Stimulated activated CD8-positive, alpha-beta memory T cell treated with anti-CD3 and anti-CD28 coated beads, Interleukin-4, amount 100 ng/mL, for 1 hour (primary cell): ENCODE measurements at regions not wholly inside any gene's neighbourhood (a gene's known extent, or its start where the extent isn't known, plus 50 kb on each side); places are given as distances from the start of the nearest gene placed in this dataset.
A peak's percentile ranks its signal among the peaks of the same experiment; 100 is the strongest.
"Not testable (repeated sequence)": the region's sequence is repeated elsewhere in the genome, so short reads cannot be mapped to it uniquely, and the experiment has no call there.

ENCODE experiments used
- DNase-seq, 2 donors: peaks; one replicate each; pipeline ENCODE4 v3.0.0-alpha.2; 2020; ENCODE audit warnings: low read depth in 2 of 2, low spot score in 1 of 2

DNA sequence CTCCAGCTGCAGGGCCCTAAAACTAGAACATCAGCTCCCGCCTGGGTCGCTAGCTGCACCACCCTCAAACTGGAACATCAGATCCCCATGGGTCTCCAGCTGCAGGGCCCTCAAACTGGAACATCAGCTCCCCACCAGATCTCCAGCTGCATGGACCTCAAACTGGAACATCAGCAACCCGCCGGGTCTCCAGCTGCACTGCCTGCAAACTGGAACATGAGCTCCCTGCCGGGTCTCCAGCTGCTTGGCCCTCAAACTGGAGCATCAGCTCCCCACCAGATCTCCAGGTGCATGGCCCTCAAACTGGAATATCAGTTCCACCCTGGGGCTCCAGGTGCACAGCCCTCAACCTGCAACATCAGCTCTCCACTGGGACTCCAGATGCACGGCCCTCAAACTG is 82.7 kb downstream of the TFRC start:
- DNase-seq, result not testable (repeated sequence)

DNA sequence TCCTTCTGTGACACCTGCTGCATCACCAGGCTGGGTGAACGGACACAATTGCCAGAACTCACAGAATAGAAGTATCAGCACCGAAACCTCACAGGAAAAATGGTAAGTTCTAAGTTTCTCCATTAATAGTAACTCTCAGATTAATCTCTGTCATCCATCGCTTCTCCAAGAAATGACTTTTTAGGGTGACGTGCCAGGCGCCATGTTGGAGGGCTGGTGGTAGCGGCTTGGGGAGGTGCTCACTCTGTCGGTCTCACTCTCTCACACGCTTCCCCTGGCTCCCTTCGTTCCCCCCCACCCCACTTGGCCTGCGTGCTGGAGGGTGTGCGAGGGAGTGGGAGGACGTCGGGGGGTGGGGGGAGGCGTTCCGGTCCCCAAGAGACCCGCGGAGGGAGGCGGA is 85.6 kb downstream of the TFRC start:
- DNase-seq, result not testable (repeated sequence)

DNA sequence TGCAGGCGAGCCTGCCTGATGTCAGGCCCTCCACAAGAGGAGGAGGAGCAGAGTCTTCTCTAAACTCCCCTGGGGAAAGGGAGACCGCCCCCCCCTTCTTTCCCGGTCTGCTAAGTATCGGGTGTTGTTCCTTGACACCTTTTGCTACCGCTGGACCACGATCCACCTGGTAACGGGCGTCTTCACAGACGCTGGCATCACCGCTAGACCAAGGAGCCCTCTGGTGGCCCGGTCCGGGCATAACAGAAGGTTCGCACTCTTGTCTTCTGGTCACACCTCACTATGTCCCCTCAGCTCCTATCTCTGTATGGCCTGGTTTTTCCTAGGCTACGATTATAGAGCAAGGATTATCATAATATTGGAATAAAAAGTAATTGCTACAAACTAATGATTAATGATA is 86.0 kb upstream of the TNK2 start:
- DNase-seq, result peak in 1 of 2 donors; percentile 41

DNA sequence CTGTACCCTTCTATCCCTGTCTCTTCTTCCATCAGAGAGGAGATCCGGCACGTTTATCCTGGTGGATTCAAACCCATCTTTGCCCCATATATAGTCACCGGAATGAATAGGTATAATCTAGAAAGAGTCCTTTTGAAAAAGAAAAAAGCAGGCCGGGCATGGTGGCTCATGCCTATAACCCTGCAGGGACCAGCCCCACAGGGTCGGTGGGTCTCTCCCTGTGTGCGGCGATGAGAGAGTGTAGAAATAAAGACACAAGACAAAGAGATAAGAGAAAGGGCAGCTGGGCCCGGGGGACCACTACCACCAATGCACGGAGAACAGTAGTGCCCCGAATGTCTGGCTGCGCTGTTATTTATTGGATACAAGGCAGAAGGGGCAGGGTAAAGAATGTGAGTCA is 85.3 kb upstream of the TNK2 start:
- not testable (repeated sequence) for DNase-seq

DNA sequence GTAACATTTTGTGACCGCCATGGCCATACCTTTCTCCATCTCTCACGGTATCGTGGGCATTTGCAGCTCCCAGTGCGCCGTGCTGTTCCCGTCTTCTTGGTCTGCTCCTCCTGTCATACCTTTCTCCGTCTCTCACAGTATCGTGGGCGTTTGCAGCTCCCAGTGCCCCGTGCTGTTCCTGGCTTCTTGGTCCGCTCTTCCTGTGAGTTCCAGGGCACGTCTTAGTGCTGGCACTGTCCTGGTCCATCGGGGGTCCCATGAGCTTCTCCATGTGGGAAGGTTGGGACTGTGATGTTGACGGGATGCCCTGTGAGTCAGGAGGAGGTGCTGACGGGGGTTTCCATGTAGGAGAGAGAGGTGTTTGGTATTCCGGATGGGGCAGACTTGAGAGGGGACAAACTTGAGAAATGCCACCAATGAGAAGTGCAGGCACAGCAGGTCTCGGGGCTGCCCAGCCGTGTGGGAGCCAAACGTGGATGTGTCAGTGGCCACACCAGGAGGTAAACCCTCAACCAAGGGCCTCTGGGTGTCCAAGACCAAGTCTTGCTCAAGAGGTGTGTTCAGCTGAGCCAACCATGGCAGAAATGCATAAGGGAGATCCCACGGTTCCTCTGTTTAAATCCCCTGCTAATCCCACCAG is 84.7 kb upstream of the TNK2 start:
- not testable (repeated sequence) for DNase-seq

DNA sequence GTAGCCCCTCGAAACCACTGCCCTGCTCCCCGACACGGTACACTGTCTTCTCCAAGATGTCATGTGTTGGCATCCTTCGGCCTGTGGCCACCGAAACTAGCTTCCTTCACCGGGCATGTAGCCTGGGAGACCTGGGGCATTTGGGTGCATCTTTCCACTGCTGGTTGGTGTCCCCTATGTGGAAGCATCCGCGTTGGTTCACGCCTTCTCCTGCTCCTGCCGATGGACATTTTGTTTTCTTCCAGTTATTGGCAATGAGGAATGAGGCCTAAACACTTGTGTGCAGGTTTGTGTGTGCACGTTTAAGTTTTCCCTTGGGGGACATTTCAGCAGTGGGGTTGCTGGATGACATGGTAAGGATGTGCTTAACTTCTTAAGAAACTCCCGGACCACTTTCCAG is 83.6 kb upstream of the TNK2 start:
- not testable (repeated sequence) for DNase-seq

- not testable (repeated sequence) for DNase-seq
Observed at GRCh38 chr3:195991243-195991642, 82.9 kb upstream of the TNK2 start.

DNA sequence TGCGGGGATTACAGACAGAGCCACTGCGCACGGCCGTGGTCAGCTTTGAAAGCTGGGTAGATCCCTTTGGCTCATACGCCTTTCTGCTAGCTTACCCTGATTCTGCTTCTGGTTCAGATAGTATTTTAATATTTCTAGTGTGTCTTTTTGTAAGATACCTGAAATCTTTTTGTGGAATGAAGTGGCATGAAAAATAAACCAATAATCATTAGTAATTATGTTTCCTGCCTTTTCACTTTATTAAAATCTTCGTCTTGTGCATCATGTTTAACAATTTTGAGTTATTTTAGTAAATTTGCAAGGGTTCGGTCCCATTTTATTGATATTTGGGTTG is 82.5 kb upstream of the TNK2 start:
- DNase-seq, result not testable (repeated sequence)

DNA sequence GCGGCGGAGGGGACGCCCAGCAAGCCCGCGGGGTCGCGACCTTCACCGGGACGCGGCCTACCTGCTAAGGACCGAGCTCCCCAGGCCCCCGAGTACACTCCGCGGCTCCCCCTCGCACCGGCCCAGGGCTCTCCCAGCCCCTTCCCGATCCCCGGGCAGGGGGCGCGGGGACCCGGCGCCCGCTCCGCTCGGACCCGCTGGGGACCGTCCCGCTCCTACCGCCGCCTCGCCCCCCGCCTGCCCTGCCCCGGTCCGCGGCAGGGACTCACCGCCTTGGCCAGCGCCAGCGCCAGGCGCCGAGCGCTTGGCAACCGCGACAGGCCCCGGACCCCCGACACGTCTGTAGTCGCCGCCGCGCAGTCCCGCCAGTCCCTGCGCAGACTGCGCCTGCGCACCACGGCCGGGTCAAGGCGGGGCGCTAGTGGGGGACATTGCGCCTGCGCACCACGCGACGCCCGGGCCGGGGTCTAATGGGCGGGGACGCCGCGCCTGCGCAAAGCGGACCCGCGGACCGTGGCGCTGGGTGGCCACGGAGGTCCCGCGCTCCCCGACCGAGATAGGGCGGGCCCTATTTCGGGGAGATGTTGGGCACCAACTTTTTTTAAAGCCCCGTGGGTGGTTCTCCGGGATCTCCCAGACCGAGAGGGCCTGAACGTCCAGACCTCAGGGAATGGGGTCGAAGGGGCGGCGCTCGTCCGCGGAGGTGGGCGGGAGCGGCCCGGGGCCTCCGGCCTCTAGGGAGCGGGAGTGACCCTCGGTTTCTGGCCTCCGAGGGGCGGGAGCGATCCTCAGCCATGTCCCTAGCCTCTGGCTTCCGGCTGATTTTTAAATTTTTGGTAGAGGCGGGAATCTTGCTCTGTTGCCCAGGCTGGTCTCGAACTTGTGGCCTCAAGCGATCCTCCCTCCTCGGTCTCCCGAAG is 81.8 kb upstream of the TNK2 start:
- peak; percentile 86 to 93 for DNase-seq

DNA sequence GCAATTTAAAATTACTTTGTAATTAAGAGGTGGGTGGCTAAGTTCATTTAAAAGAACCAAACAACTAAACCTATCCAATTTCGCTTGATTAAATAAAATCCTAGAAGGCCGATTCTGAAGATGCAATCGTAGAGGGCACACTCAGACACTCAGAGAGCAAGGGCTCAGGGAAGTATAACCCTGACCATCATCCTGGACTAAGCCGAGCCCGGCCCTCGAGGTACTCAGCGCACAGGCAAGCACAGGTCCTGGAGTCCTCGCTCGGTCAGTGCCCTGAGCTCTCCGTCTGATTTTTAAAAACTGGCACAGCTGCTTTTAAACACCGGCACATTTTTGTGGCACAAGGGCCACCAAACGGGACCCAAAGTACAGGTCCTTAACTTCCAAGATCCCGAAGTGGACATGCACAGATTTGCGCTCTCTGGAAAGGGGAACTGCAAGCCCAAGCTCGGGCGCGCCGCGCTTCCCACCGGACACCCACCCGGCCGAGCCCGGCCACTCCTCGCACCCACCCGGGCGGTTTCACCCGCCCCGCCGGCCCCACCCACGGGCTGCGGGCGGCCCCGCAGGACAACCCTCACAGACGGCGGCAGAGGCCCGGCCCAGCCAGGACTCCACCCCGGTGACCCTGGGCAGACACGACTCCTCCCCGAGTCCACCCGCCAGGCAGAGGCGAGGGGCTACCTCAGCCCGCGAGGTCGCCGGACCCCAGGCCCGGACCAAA is 81.0 kb upstream of the TNK2 start:
- not testable (repeated sequence) for DNase-seq

- not testable (repeated sequence) for DNase-seq
Observed at GRCh38 chr3:195988764-195989163, 80.4 kb upstream of the TNK2 start.

DNA sequence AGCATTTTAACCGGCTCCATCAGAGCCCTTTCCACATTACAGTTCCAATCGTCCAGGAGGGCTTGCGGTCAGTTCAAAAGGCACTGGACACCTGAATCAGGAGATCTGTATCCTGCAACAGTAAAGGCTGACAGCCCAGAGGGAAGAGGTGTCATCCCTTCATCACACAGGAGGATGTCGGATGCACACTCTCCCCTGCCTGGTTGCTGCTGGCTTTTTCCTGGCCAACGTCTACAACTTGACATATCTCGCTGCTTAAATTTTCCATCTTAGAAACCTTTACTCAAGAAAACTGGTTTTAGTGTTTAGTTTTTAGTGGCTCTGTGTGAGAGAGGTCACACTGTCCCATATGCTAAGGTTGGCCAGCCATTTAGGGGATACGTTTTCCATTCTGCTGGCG is 78.7 kb upstream of the TNK2 start:
- not testable (repeated sequence) for DNase-seq

- DNase-seq, result not testable (repeated sequence)
Observed at GRCh38 chr3:195986576-195986975, 78.2 kb upstream of the TNK2 start.

DNA sequence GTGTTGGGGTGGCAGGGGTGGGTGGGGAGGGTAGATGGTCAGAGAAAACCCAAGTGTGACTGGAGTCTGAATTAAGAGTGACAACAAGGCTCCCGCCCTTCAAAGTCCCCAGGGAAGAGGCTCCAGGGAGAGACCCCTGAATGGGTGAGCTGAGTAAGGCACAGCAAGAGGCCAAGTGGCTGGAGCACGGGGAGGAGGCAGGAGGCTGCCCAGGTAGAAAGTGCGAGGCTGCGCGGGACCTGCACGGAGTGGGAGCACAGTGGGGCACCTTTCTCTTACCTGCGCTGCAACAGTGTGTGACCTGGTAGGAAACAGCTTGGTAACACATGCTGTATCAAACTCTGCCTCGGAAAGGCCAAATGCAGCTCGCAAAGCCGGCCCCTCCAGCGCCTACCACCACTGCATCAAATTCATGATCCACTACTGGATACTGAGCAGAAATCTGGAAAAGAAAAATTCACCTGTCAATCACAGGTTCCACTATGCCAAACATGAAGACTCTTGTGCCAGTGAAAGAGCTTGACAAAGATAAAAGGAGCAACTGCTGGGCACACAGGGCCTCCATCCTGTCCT is 77.1 kb upstream of the TNK2 start:
- DNase-seq, result not testable (repeated sequence)

GRCh38 chr3:195984392-195985030 is 76.2 kb upstream of the TNK2 start:
- DNase-seq, result not testable (repeated sequence)

DNA sequence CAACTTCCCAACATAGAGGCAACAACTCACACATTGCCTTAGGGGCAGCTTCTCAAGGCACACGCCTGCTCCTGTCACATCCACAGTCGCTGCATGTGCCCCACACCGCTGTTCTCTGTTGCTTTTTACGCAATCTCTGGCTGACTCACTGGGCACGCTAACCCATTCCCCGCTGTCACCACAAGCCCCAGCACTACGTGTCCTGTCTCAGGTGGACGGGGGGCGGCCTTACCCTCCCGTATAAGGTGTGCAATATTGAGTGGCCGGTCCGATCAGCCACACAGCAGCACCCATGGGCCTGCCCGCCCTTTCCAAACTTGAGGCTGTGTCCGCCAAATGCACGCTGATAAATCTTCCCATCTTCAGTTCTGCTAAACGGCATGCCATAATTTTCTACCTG is 75.5 kb upstream of the TNK2 start:
- not testable (repeated sequence) for DNase-seq

- DNase-seq, result not testable (repeated sequence)
Observed at GRCh38 chr3:195982754-195983153, 74.4 kb upstream of the TNK2 start.

- not testable (repeated sequence) for DNase-seq
Observed at GRCh38 chr3:195981778-195982177, 73.4 kb upstream of the TNK2 start.

GRCh38 chr3:195979877-195980276 is 71.5 kb upstream of the TNK2 start:
- DNase-seq, result not testable (repeated sequence)

DNA sequence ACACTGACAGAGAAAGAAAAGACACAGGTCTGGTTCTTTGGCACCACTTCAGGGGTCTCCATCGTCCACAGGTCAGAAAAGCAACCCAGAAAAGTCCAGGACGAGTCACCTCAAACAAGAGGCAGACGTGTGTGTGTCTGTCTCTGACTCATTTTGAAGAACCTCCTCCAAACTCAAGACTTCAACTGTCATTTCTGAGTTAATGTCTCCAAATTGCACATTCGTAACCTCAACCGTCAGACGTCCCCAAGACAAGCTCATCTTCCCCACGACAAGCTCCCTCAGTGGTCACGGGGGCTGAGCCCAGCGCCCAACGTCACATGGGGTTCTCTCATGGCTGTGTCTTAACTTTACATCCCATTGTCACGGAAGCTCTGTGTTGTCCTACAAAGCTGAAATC is 70.2 kb upstream of the TNK2 start:
- DNase-seq, result not testable (repeated sequence)

- DNase-seq, result not testable (repeated sequence)
Observed at GRCh38 chr3:195976876-195977275, 68.5 kb upstream of the TNK2 start.
